NT2/D1 (cell line): ENCODE measurements at regions not wholly inside any gene's neighbourhood (a gene's known extent, or its start where the extent isn't known, plus 50 kb on each side); places are given as distances from the start of the nearest gene placed in this dataset.
"Not testable (repeated sequence)": the region's sequence is repeated elsewhere in the genome, so short reads cannot be mapped to it uniquely, and the experiment has no call there.

Source experiments
- DNase-seq: peaks from one replicate; pipeline ENCODE4 v3.0.0-alpha.2; 2011; ENCODE audit warnings: low read depth, low spot score
- H3K27me3 ChIP-seq: 2 replicates; pipeline ENCODE4 v1.6.0; 2011; ENCODE audit warnings: mild to moderate bottlenecking; ENCODE audit not compliant: insufficient read length, insufficient read depth
- H3K36me3 ChIP-seq: 2 replicates; pipeline ENCODE4 v1.6.1; 2011; ENCODE audit warnings: mild to moderate bottlenecking, low read length, mixed read lengths; ENCODE audit not compliant: insufficient read depth, insufficient read length
- H3K4me1 ChIP-seq: 2 replicates; pipeline ENCODE4 v1.5.1; 2011; ENCODE audit not compliant: insufficient read depth, insufficient read length
- H3K4me3 ChIP-seq: 2 replicates; pipeline ENCODE4 v1.5.1; 2011; ENCODE audit warnings: low read depth; ENCODE audit not compliant: insufficient read length
- H3K9ac ChIP-seq: 2 replicates; pipeline ENCODE4 v1.6.0; 2011; ENCODE audit warnings: low read depth; ENCODE audit not compliant: insufficient read length
- H3K9me3 ChIP-seq: 2 replicates; pipeline ENCODE4 v1.5.1; 2011; ENCODE audit warnings: mild to moderate bottlenecking, low read length; ENCODE audit not compliant: insufficient read depth
- SUZ12 ChIP-seq: IDR thresholded peaks from 2 replicates; pipeline ENCODE4 v1.6.1; 2011; ENCODE audit not compliant: insufficient read length, insufficient read depth; ENCODE audit errors: extremely low read depth
- YY1 ChIP-seq: IDR thresholded peaks from 2 replicates; pipeline ENCODE4 v1.6.1; 2011; ENCODE audit not compliant: insufficient read length, insufficient read depth
- ZNF274 ChIP-seq: IDR thresholded peaks from 2 replicates; pipeline ENCODE4 v1.6.1; 2011; ENCODE audit warnings: mild to moderate bottlenecking, low read depth, low read length

DNA sequence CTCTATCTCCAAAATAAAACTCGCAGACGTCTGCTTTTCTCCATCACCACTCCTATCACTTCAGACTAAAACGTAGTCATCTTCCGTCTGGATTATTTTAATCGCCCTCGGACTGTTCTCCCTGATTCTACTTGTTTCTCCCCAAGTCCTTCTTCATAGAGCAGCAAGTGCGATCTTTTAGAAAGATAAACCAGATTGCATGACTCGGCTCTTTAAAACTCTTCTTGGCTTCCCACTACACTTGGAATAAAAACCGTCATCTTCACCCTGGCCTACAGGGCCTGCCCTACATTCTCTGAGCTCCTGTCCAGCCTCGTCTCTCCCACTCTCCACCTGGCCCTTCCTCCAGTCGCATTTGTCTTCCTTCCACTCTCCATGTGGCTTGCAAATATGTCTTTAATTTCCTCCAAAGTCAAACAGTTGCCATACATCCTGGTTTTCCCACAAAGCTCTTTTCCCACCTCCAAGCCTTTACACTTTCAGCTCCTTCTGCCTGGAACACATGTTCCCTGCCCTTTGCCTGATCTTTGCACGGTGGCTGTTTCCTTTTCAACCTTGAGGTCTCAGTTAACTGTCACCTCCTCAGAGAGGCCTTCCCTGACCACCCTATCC, 70.5 kb upstream of the DHX40 start:
- no peaks in the 10 kb centered on the region for H3K4me1 ChIP-seq
- no peak for DNase-seq
- H3K4me3 ChIP-seq: no peak overlapping the region

DNA sequence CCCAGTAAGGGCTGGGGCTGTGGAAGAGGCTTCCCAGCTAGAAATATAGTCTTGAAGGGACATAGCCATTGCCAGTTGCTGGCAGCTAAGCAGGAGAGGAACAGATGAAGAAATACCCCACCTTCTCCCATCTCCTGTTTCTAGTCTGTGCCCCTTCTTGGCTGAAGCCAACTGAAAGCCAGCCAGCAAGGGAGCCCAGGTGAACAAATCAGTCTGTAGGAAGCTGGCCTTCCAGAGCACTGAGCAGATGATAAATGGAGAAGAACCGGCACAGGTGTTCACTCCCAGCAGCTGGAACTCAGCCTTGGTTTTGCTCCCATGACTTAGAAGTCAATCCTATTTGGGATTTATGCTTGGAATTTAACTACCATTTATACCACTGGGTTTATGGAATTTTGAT, 69.2 kb upstream of the DHX40 start:
- TF ChIP-seq SUZ12 (no peak), YY1 (no peak), ZNF274 (no peak)
- no peaks in the 10 kb centered on the region for H3K27me3 ChIP-seq
- no peaks in the 10 kb centered on the region for H3K4me1 ChIP-seq
- DNase-seq: no peak
- no peaks in the 10 kb centered on the region for H3K9me3 ChIP-seq
- H3K36me3 ChIP-seq: no peaks in the 10 kb centered on the region
- no peak overlapping the region for H3K9ac ChIP-seq
- H3K4me3 ChIP-seq: no peak overlapping the region

More for the DNA sequence above, 70.5 kb upstream of the DHX40 start:
- no peak for TF ChIP-seq SUZ12
- no peak for TF ChIP-seq ZNF274
- TF ChIP-seq YY1: no peak
- Histone ChIP-seq H3K27me3 (no peaks in the 10 kb centered on the region), H3K9ac (no peak overlapping the region), H3K36me3 (no peaks in the 10 kb centered on the region), H3K9me3 (no peaks in the 10 kb centered on the region)

DNA sequence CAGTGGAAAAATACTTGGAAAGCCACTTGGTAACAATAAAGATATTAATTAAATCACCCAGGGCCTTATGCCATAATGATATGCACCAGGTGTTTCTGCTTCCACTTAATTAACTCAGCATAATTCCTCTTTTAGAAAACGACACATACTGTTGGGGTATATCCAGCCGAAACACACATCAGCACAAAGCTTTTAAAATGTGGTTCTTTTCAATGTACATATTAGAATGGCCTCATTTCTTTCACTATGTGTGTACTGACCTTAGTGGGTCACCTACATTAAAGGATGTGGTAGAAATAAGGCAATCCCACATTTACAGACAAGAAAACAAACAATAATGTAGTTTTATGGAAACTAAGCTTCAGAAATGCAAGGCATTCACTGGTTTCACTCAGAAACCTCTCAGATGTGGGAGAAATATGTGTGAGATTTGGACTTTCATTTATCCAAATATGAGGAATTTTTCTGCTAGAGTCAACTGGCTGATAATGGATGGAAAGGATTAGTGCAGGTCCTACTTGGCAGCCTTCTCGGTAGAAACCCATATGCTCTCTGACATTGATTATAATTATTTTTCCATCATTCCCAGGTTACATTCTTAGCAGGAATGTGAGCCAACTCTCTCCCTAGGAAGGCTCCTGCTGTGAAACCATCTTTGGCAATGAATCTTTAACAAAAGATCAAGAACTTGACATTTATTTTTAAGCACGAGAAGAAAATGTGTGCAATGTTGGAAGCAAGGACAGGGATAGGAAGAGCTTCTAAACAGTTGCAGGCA, 66.7 kb upstream of the DHX40 start:
- no peaks in the 10 kb centered on the region for H3K4me1 ChIP-seq
- no peak for TF ChIP-seq YY1
- TF ChIP-seq ZNF274: no peak
- TF ChIP-seq SUZ12: no peak
- H3K36me3 ChIP-seq: no peaks in the 10 kb centered on the region
- DNase-seq: no peak
- no peak overlapping the region for H3K4me3 ChIP-seq
- no peaks in the 10 kb centered on the region for H3K9me3 ChIP-seq
- H3K27me3 ChIP-seq: no peaks in the 10 kb centered on the region
- no peak overlapping the region for H3K9ac ChIP-seq

DNA sequence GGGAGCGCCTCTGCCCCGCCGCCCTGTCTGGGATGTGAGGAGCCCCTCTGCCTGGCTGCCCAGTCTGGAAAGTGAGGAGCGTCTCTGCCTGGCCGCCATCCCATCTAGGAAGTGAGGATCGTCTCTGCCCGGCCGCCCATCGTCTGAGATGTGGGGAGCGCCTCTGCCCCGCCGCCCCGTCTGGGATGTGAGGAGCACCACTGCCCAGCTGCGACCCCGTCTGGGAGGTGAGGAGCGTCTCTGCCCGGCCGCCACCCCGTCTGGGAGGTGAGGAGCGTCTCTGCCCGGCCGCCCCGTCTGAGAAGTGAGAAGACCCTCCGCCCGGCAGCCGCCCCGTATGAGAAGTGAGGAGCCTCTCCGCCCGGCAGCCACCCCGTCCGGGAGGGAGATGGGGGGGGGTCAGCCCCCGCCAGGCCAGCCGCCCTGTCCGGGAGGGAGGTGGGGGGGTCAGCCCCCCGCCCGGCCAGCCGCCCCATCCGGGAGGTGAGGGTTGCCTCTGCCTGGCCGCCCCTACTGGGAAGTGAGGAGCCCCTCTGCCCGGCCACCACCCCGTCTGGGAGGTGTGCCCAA, 65.2 kb upstream of the DHX40 start:
- DNase-seq, H3K9ac ChIP-seq, H3K27me3 ChIP-seq, H3K4me1 ChIP-seq, H3K36me3 ChIP-seq, H3K9me3 ChIP-seq, H3K4me3 ChIP-seq: not testable (repeated sequence)

DNA sequence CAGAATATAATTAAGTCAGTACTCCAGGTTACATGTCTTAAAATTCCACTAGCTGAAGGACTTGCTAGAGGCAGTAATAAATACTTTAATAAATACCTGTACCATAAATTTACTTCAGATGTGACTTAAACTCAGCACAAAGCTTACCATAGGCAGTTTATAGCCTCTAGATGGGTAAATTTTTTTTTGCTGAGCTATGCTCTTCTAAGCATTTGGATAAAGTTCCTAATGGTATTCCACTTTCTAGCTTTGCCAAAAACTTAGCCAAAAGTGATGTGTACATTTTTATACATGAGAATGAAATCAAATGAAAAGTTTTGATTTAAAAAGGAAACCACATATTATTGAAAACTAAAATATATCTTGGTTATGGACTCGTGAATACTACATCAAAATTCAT, 63.7 kb upstream of the DHX40 start:
- Histone ChIP-seq H3K4me1 (no peaks in the 10 kb centered on the region), H3K4me3 (no peak overlapping the region), H3K9ac (no peak overlapping the region), H3K36me3 (no peaks in the 10 kb centered on the region), H3K27me3 (no peaks in the 10 kb centered on the region), H3K9me3 (no peaks in the 10 kb centered on the region)
- no peak for TF ChIP-seq SUZ12
- no peak for TF ChIP-seq ZNF274
- no peak for TF ChIP-seq YY1
- DNase-seq: no peak

DNA sequence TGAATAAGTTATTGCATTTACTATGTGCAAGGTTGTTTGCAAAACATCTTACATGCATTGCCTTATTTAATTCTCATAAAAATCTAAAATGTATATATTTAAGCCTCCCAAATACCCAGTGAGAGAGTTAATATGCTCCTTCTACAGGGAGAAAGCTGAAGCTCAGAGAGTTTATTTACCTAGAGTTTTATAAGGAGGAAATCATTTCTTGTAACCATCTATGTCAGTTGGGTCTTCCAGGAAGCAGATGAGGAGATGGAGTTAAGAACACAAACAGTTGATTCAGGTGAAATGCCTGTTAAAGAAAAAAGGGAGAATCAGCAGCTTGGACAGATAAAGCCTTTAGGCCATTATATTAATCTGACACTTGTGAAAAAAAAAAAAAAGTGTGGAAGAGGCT, 62.6 kb upstream of the DHX40 start:
- no peaks in the 10 kb centered on the region for H3K36me3 ChIP-seq
- TF ChIP-seq ZNF274 (no peak), YY1 (no peak), SUZ12 (no peak)
- no peaks in the 10 kb centered on the region for H3K4me1 ChIP-seq
- H3K9me3 ChIP-seq: no peaks in the 10 kb centered on the region
- no peaks in the 10 kb centered on the region for H3K27me3 ChIP-seq
- no peak overlapping the region for H3K4me3 ChIP-seq
- no peak for DNase-seq
- H3K9ac ChIP-seq: no peak overlapping the region

DNA sequence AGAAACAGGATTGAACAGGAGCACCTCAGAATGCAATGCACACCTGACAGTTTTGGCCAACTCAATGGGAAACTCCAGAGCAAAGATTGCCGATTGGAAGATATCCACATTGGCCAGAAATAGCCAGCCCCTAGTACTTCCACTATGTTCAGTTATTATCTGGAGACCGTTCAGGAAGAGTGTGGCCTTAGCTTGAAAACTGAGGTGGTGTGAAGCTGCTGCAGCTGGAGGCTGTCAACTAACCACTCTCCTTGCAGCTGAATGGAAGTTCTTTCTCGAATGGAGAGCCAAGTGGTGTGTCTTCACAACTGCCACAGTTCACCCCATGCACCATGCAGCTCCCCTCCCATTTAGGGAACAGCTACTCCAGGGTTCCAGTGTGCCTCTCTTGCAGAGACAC, 61.9 kb upstream of the DHX40 start:
- no peaks in the 10 kb centered on the region for H3K27me3 ChIP-seq
- no peaks in the 10 kb centered on the region for H3K4me1 ChIP-seq
- no peak for DNase-seq
- no peaks in the 10 kb centered on the region for H3K9me3 ChIP-seq
- H3K9ac ChIP-seq: no peak overlapping the region
- H3K4me3 ChIP-seq: no peak overlapping the region
- no peaks in the 10 kb centered on the region for H3K36me3 ChIP-seq
- TF ChIP-seq ZNF274 (no peak), SUZ12 (no peak), YY1 (no peak)
